Glutamatergic neuron (in vitro differentiated cells): ENCODE measurements at regions not wholly inside any gene's neighbourhood (a gene's known extent, or its start where the extent isn't known, plus 50 kb on each side); places are given as distances from the start of the nearest gene placed in this dataset.

Experiments used
- DNase-seq: peaks from one replicate; pipeline ENCODE4 v3.0.0; 2022
- H3K27ac Mint-ChIP-seq: one replicate; pipeline ENCODE4 v1.8.0; 2020; ENCODE audit warnings: mild to moderate bottlenecking, mixed read lengths, inconsistent platforms; ENCODE audit not compliant: unreplicated experiment
- H3K27me3 Mint-ChIP-seq: one replicate; pipeline ENCODE4 v1.8.0; 2020; ENCODE audit warnings: mild to moderate bottlenecking, moderate library complexity, mixed read lengths, inconsistent platforms; ENCODE audit not compliant: unreplicated experiment
- H3K36me3 Mint-ChIP-seq: one replicate; pipeline ENCODE4 v1.8.0; 2020; ENCODE audit warnings: mild to moderate bottlenecking, mixed read lengths, inconsistent platforms; ENCODE audit not compliant: unreplicated experiment
- H3K4me1 Mint-ChIP-seq: one replicate; pipeline ENCODE4 v1.8.0; 2020; ENCODE audit warnings: mild to moderate bottlenecking, low read depth, mixed read lengths, inconsistent platforms; ENCODE audit not compliant: unreplicated experiment
- H3K4me3 Mint-ChIP-seq: one replicate; pipeline ENCODE4 v1.8.0; 2020; ENCODE audit warnings: mild to moderate bottlenecking, mixed read lengths, inconsistent platforms; ENCODE audit not compliant: unreplicated experiment
- H3K9me3 Mint-ChIP-seq: one replicate; pipeline ENCODE4 v1.8.0; 2020; ENCODE audit warnings: mild to moderate bottlenecking, moderate library complexity, mixed read lengths, inconsistent platforms; ENCODE audit not compliant: unreplicated experiment
- CTCF ChIP-seq: fragments of 200-600 bp; sonication (generic); IDR thresholded peaks from one replicate; pipeline ENCODE4 v1.5.0; 2021; ENCODE audit not compliant: partially characterized antibody, unreplicated experiment

- Mint-ChIP-seq H3K27ac (peak overlapping the region; percentile 96), H3K9me3 (peaks cover 12% of the 10 kb centered on the region), H3K27me3 (no peaks in the 10 kb centered on the region), H3K4me3 (peak overlapping the region; percentile 70), H3K4me1 (peaks cover 52% of the 10 kb centered on the region), H3K36me3 (no peaks in the 10 kb centered on the region)
- TF ChIP-seq CTCF = no peak
- no peak for DNase-seq
Observed at GRCh38 chr4:112889199-112889598, 160.3 kb upstream of the ANK2 start.

- DNase-seq = no peak
- H3K27ac Mint-ChIP-seq = peak overlapping the region; percentile 92
Observed at GRCh38 chr4:112889619-112890527, 159.6 kb upstream of the ANK2 start.

GRCh38 chr4:112894480-112894879 is 155.0 kb upstream of the ANK2 start:
- TF ChIP-seq CTCF = no peak
- H3K4me1 Mint-ChIP-seq = peaks cover 66% of the 10 kb centered on the region

More at GRCh38 chr4:112889619-112890527, 159.6 kb upstream of the ANK2 start:
- H3K4me3 Mint-ChIP-seq = peak overlapping the region; percentile 70
- peaks cover 52% of the 10 kb centered on the region for H3K4me1 Mint-ChIP-seq
- H3K27me3 Mint-ChIP-seq = no peaks in the 10 kb centered on the region
- no peak for TF ChIP-seq CTCF
- H3K36me3 Mint-ChIP-seq = no peaks in the 10 kb centered on the region
- H3K9me3 Mint-ChIP-seq = peaks cover 12% of the 10 kb centered on the region

GRCh38 chr4:112894951-112895350 is 154.5 kb upstream of the ANK2 start:
- Mint-ChIP-seq H3K4me3 (peak overlapping the region; percentile 74), H3K36me3 (no peaks in the 10 kb centered on the region), H3K27ac (peak overlapping the region; percentile 98), H3K4me1 (peaks cover 66% of the 10 kb centered on the region), H3K27me3 (peaks cover 11% of the 10 kb centered on the region), H3K9me3 (peaks cover 30% of the 10 kb centered on the region)
- no peak for TF ChIP-seq CTCF
- no peak for DNase-seq

More at GRCh38 chr4:112894480-112894879, 155.0 kb upstream of the ANK2 start:
- H3K27me3 Mint-ChIP-seq = peaks cover 11% of the 10 kb centered on the region
- DNase-seq = no peak
- peaks cover 30% of the 10 kb centered on the region for H3K9me3 Mint-ChIP-seq
- H3K36me3 Mint-ChIP-seq = no peaks in the 10 kb centered on the region
- H3K4me3 Mint-ChIP-seq = peak overlapping the region; percentile 74
- H3K27ac Mint-ChIP-seq = peak overlapping the region; percentile 98

GRCh38 chr4:112895811-112896608 is 153.4 kb upstream of the ANK2 start:
- H3K27ac Mint-ChIP-seq = peak overlapping the region; percentile 98
- peak overlapping the region; percentile 74 for H3K4me3 Mint-ChIP-seq
- TF ChIP-seq CTCF = no peak
- H3K9me3 Mint-ChIP-seq = peaks cover 30% of the 10 kb centered on the region
- no peaks in the 10 kb centered on the region for H3K36me3 Mint-ChIP-seq
- H3K27me3 Mint-ChIP-seq = peaks cover 14% of the 10 kb centered on the region
- peaks cover 70% of the 10 kb centered on the region for H3K4me1 Mint-ChIP-seq
- DNase-seq = no peak
